HG03097 (cell line): ENCODE measurements at regions not wholly inside any gene's neighbourhood (a gene's known extent, or its start where the extent isn't known, plus 50 kb on each side); places are given as distances from the start of the nearest gene placed in this dataset.

Experiments used
- ATAC-seq: cut with Tn5 transposase; IDR thresholded peaks from one replicate; pipeline ENCODE4 v1.9.1; 2021; ENCODE audit not compliant: unreplicated experiment, low FRiP score

- no peak for ATAC-seq
Observed at GRCh38 chr13:99721606-99722337, 220.5 kb downstream of the TM9SF2 start.

- ATAC-seq: no peak
Observed at GRCh38 chr13:99717959-99718674, 216.8 kb downstream of the TM9SF2 start.

- no peak for ATAC-seq
Observed at GRCh38 chr13:99709134-99709533, 207.9 kb downstream of the TM9SF2 start.

- ATAC-seq: no peak
Observed at GRCh38 chr13:99704390-99704789, 203.1 kb downstream of the TM9SF2 start.

- no peak for ATAC-seq
Observed at GRCh38 chr13:99703908-99704307, 202.6 kb downstream of the TM9SF2 start.

GRCh38 chr13:99702687-99703319 is 201.5 kb downstream of the TM9SF2 start:
- ATAC-seq: no peak

- ATAC-seq: no peak
Observed at GRCh38 chr13:99700468-99700867, 199.2 kb downstream of the TM9SF2 start.

- no peak for ATAC-seq
Observed at GRCh38 chr13:99698816-99699099, 197.5 kb downstream of the TM9SF2 start.

- no peak for ATAC-seq
Observed at GRCh38 chr13:99698010-99698815, 196.9 kb downstream of the TM9SF2 start.

GRCh38 chr13:99695857-99696256 is 194.6 kb downstream of the TM9SF2 start:
- ATAC-seq: no peak

- ATAC-seq: no peak
Observed at GRCh38 chr13:99693852-99694611, 192.8 kb downstream of the TM9SF2 start.

GRCh38 chr13:99693351-99693750 is 192.1 kb downstream of the TM9SF2 start:
- ATAC-seq: no peak

GRCh38 chr13:99692854-99693253 is 191.6 kb downstream of the TM9SF2 start:
- ATAC-seq: no peak

- ATAC-seq: no peak
Observed at GRCh38 chr13:99691552-99691951, 190.3 kb downstream of the TM9SF2 start.

- no peak for ATAC-seq
Observed at GRCh38 chr13:99690426-99691174, 189.3 kb downstream of the TM9SF2 start.

GRCh38 chr13:99689955-99690354 is 188.7 kb downstream of the TM9SF2 start:
- no peak for ATAC-seq

- no peak for ATAC-seq
Observed at GRCh38 chr13:99688776-99689175, 187.5 kb downstream of the TM9SF2 start.

GRCh38 chr13:99687723-99688397 is 186.6 kb downstream of the TM9SF2 start:
- no peak for ATAC-seq

GRCh38 chr13:99686944-99687411 is 185.7 kb downstream of the TM9SF2 start:
- no peak for ATAC-seq
